ENCODE measurements at regions not wholly inside any gene's neighbourhood (a gene's known extent, or its start where the extent isn't known, plus 50 kb on each side); places are given as distances from the start of the nearest gene placed in this dataset.

- no peaks in the 10 kb centered on the region for H4K20me1 ChIP-seq (ENCODE audit: low read depth)
- no peak for DNase-seq (ENCODE audit: low spot score)
- H3K36me3 ChIP-seq, result no peaks in the 10 kb centered on the region
- no peak overlapping the region for H2AFZ ChIP-seq (replicated peaks)
- H3K27me3 Mint-ChIP-seq (ENCODE audit: insufficient read depth, low read depth), result no peaks in the 10 kb centered on the region
- no peak overlapping the region for H3K27ac Mint-ChIP-seq
- H3K4me1 ChIP-seq, result peaks cover 5% of the 10 kb centered on the region
- H3K4me3 Mint-ChIP-seq, result no peak overlapping the region
- no peaks in the 10 kb centered on the region for H3F3A ChIP-seq (ENCODE audit: low read depth)
- TF ChIP-seq EZH2phosphoT487 (IDR thresholded peaks at IDR 0.05) (no peak), CTCF (IDR thresholded peaks at IDR 0.05) (no peak), EZH2 (IDR thresholded peaks at IDR 0.05) (no peak)
- H3K27ac ChIP-seq, result no peak overlapping the region
- no peaks in the 10 kb centered on the region for H3K79me2 ChIP-seq (ENCODE audit: low read depth)
- H3K9ac ChIP-seq, result no peak overlapping the region
- H3K9me3 ChIP-seq (ENCODE audit: low read depth), result no peaks in the 10 kb centered on the region
- no peaks in the 10 kb centered on the region for H3K9me3 Mint-ChIP-seq
- H3K4me1 Mint-ChIP-seq, result no peaks in the 10 kb centered on the region
- no peaks in the 10 kb centered on the region for H3K36me3 Mint-ChIP-seq
- H3K27me3 ChIP-seq, result no peaks in the 10 kb centered on the region
- H3K4me3 ChIP-seq, result no peak overlapping the region
- H3K4me2 ChIP-seq, result no peak overlapping the region
Observed at GRCh38 chr4:101685126-101685525, 105.4 kb upstream of the BANK1 start.

- H4K20me1 ChIP-seq (ENCODE audit: low read depth), result no peaks in the 10 kb centered on the region
- Mint-ChIP-seq H3K4me3 (no peak overlapping the region), H3K27me3 (ENCODE audit: insufficient read depth, low read depth) (no peaks in the 10 kb centered on the region), H3K27ac (no peak overlapping the region), H3K4me1 (no peaks in the 10 kb centered on the region), H3K36me3 (no peaks in the 10 kb centered on the region), H3K9me3 (no peaks in the 10 kb centered on the region)
- no peaks in the 10 kb centered on the region for H3K79me2 ChIP-seq (ENCODE audit: low read depth)
- no peak overlapping the region for H3K4me3 ChIP-seq
- DNase-seq (ENCODE audit: low spot score), result no peak
- H3F3A ChIP-seq (ENCODE audit: low read depth), result no peaks in the 10 kb centered on the region
- no peaks in the 10 kb centered on the region for H3K27me3 ChIP-seq
- H3K27ac ChIP-seq, result no peak overlapping the region
- H2AFZ ChIP-seq (replicated peaks), result no peak overlapping the region
- peaks cover 5% of the 10 kb centered on the region for H3K4me1 ChIP-seq
- no peak overlapping the region for H3K4me2 ChIP-seq
- H3K9me3 ChIP-seq (ENCODE audit: low read depth), result no peaks in the 10 kb centered on the region
- no peak overlapping the region for H3K9ac ChIP-seq
- no peak for TF ChIP-seq EZH2 (IDR thresholded peaks at IDR 0.05)
- TF ChIP-seq EZH2phosphoT487 (IDR thresholded peaks at IDR 0.05), result no peak
- TF ChIP-seq CTCF (IDR thresholded peaks at IDR 0.05), result no peak
- H3K36me3 ChIP-seq, result no peaks in the 10 kb centered on the region
Observed at GRCh38 chr4:101682946-101683345, 107.6 kb upstream of the BANK1 start.

- Histone ChIP-seq H3K9ac (no peak overlapping the region), H4K20me1 (ENCODE audit: low read depth) (no peaks in the 10 kb centered on the region), H3K4me1 (no peaks in the 10 kb centered on the region), H3K79me2 (ENCODE audit: low read depth) (no peaks in the 10 kb centered on the region), H2AFZ (replicated peaks) (no peak overlapping the region), H3K36me3 (peaks cover 4% of the 10 kb centered on the region), H3K27ac (no peak overlapping the region), H3K4me3 (no peak overlapping the region), H3F3A (ENCODE audit: low read depth) (no peaks in the 10 kb centered on the region), H3K9me3 (ENCODE audit: low read depth) (peaks cover 10% of the 10 kb centered on the region), H3K27me3 (no peaks in the 10 kb centered on the region), H3K4me2 (no peak overlapping the region)
- H3K4me1 Mint-ChIP-seq, result no peaks in the 10 kb centered on the region
- H3K9me3 Mint-ChIP-seq, result no peaks in the 10 kb centered on the region
- peaks cover 2% of the 10 kb centered on the region for H3K27me3 Mint-ChIP-seq (ENCODE audit: insufficient read depth, low read depth)
- H3K36me3 Mint-ChIP-seq, result no peaks in the 10 kb centered on the region
- no peak overlapping the region for H3K27ac Mint-ChIP-seq
- DNase-seq (ENCODE audit: low spot score), result no peak
- no peak for TF ChIP-seq EZH2phosphoT487 (IDR thresholded peaks at IDR 0.05)
- TF ChIP-seq CTCF (IDR thresholded peaks at IDR 0.05), result no peak
- no peak for TF ChIP-seq EZH2 (IDR thresholded peaks at IDR 0.05)
- no peak overlapping the region for H3K4me3 Mint-ChIP-seq
Observed at GRCh38 chr4:101678180-101678579, 112.3 kb upstream of the BANK1 start.
